Spleen (tissue), 11 donors: ENCODE measurements at regions not wholly inside any gene's neighbourhood (a gene's known extent, or its start where the extent isn't known, plus 50 kb on each side); places are given as distances from the start of the nearest gene placed in this dataset.

Experiments
- DNase-seq: peaks from one replicate; pipeline ENCODE4 v3.0.0-alpha.2; 2020
- H3K27ac ChIP-seq, 8 donors: fragments of 200-600 bp; sonication (generic) in 7 of 8; 1 replicate in 4 of 8; 2 replicates in 4 of 8; pipeline versions ENCODE4 v1.5.0 to v1.8.0; 2016 to 2021; ENCODE audit warnings: inconsistent platforms in 4 of 8, mild to moderate bottlenecking in 4 of 8, moderate library complexity in 1 of 8
- H3K27me3 ChIP-seq, 7 donors: fragments of 200-600 bp; sonication (generic) in 6 of 7; replicated peaks in 1 of 7; 1 replicate in 4 of 7; 2 replicates in 3 of 7; pipeline versions ENCODE4 v1.5.0 to v1.8.0; 2016 to 2021; ENCODE audit warnings: inconsistent platforms in 3 of 7, mild to moderate bottlenecking in 1 of 7
- H3K36me3 ChIP-seq, 6 donors: fragments of 200-600 bp; sonication (generic) in 5 of 6; 1 replicate in 4 of 6; 2 replicates in 2 of 6; pipeline versions ENCODE4 v1.5.0 to v1.8.0; 2016 to 2021; ENCODE audit warnings: inconsistent platforms in 2 of 6
- H3K4me1 ChIP-seq, 6 donors: fragments of 200-600 bp; sonication (generic) in 5 of 6; 1 replicate in 3 of 6; 2 replicates in 3 of 6; pipeline versions ENCODE4 v1.5.0 to v1.8.0; 2016 to 2021; ENCODE audit warnings: inconsistent platforms in 3 of 6
- H3K4me3 ChIP-seq, 8 donors: fragments of 200-600 bp; sonication (generic) in 7 of 8; 1 replicate in 4 of 8; 2 replicates in 4 of 8; pipeline versions ENCODE4 v1.5.0 to v1.8.0; 2016 to 2021; ENCODE audit warnings: inconsistent platforms in 4 of 8, mild to moderate bottlenecking in 4 of 8, moderate library complexity in 2 of 8
- H3K9me3 ChIP-seq, 8 donors: fragments of 200-600 bp; sonication (generic) in 7 of 8; 1 replicate in 4 of 8; 2 replicates in 4 of 8; pipeline versions ENCODE4 v1.5.0 to v1.8.0; 2016 to 2021; ENCODE audit warnings: inconsistent platforms in 4 of 8
- POLR2A ChIP-seq, 3 donors: fragments of 450-650 bp; IDR thresholded peaks; one replicate each; pipeline ENCODE4 v1.5.1; 2017; ENCODE audit warnings: antibody characterized with exemption in 3 of 3, mild to moderate bottlenecking in 1 of 3
- POLR2AphosphoS5 ChIP-seq, 3 donors: sonication (generic); formaldehyde crosslinking; IDR thresholded peaks; one replicate each; pipeline ENCODE4 v1.5.1; 2017; ENCODE audit warnings: antibody characterized with exemption in 3 of 3
- WGBS, 5 donors: extraction: QIAGEN DNeasy Blood & Tissue Kit in 3 of 5; methylation state at CpG; one replicate each; pipeline versions ENCODE4 v1.1.5 to v1.1.7; 2013 to 2018; 5-methylcytosine and 5-hydroxymethylcytosine counted together
- intact Hi-C: fragments of 100-400 bp; cut with DNase I; formaldehyde crosslinking; loops from one replicate; pipeline ENCODE4 v1.15.0; 2023; ENCODE audit warnings: low total_unique reads
- TF ChIP-seq, protein P1 (sequence below), 11 experiments: fragments of 200-600 bp in 7 of 11; fragments of 450-650 bp in 4 of 11; sonication (generic) in 4 of 11; IDR thresholded peaks in 8 of 11; conservative IDR thresholded peaks in 3 of 11; 1 replicate in 7 of 11; 2 replicates in 4 of 11; pipeline versions ENCODE4 v1.4.0 to v1.8.0; 2016 to 2021; ENCODE audit warnings: antibody characterized with exemption in 11 of 11, inconsistent platforms in 4 of 11, mild to moderate bottlenecking in 1 of 11
- donor health status: healthy with polysubstance abuse.
- donor health status: DM: no; HTN: no; CAD: no; lungs with moderate emphysema.
- donor health status: DM: no; HTN: no; CAD: no.
- donor health status: Bipolar disorder and iron deficiency.
- donor health status: healthy.
- donor health status: DM: no; HTN: no; CAD: no.
- donor health status: DM: yes; HTN: yes; CAD: no.

DNA sequence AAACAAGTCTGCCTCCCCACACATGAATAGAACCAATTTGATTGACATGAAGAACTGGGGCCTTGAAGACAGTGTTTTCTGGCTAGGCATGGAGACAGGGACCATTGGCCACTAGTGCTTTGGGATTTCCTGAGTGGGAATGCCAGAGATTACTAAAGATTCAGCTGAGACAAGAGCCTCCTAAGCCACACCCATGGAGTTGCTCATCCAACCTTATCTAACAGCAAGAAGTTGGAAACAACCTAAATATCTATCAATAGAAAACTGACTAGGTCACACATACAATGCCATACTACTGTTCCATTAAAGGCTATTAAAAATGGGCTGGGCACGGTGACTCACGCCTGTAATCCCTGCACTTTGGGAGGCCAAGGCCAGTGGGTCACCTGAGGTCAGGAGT, 184.1 kb downstream of the ZBTB18 start:
- TF ChIP-seq POLR2AphosphoS5 (IDR thresholded peaks at IDR 0.05) (no peak), POLR2A (IDR thresholded peaks at IDR 0.05) (no peak)
- TF ChIP-seq, protein P1, sequence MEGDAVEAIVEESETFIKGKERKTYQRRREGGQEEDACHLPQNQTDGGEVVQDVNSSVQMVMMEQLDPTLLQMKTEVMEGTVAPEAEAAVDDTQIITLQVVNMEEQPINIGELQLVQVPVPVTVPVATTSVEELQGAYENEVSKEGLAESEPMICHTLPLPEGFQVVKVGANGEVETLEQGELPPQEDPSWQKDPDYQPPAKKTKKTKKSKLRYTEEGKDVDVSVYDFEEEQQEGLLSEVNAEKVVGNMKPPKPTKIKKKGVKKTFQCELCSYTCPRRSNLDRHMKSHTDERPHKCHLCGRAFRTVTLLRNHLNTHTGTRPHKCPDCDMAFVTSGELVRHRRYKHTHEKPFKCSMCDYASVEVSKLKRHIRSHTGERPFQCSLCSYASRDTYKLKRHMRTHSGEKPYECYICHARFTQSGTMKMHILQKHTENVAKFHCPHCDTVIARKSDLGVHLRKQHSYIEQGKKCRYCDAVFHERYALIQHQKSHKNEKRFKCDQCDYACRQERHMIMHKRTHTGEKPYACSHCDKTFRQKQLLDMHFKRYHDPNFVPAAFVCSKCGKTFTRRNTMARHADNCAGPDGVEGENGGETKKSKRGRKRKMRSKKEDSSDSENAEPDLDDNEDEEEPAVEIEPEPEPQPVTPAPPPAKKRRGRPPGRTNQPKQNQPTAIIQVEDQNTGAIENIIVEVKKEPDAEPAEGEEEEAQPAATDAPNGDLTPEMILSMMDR (IDR thresholded peaks at IDR 0.05 in 8 of 11, conservative IDR thresholded peaks at IDR 0.05 in 3 of 11) = no peak

GRCh38 chr1:244236101-244236500, 185.0 kb downstream of the ZBTB18 start:
- 73 to 79% (median 77%) methylated on average over 6 of the region's 6 CpGs for WGBS, 5 donors

More for the DNA sequence above, 184.1 kb downstream of the ZBTB18 start:
- 76 to 85% (median 79%) methylated on average over 2 of the region's 2 CpGs for WGBS, 5 donors
- no peak overlapping the region for H3K4me3 ChIP-seq
- peaks cover 0 to 12% (median 3%) of the 10 kb centered on the region in 6 donors for H3K4me1 ChIP-seq
- intact Hi-C loops = no loop called here
- H3K36me3 ChIP-seq = no peaks in the 10 kb centered on the region
- H3K27me3 ChIP-seq = peaks cover 0 to 3% (median 0%) of the 10 kb centered on the region in 7 donors
- no peak for DNase-seq
- H3K9me3 ChIP-seq = no peaks in the 10 kb centered on the region
- H3K27ac ChIP-seq = no peak overlapping the region

DNA sequence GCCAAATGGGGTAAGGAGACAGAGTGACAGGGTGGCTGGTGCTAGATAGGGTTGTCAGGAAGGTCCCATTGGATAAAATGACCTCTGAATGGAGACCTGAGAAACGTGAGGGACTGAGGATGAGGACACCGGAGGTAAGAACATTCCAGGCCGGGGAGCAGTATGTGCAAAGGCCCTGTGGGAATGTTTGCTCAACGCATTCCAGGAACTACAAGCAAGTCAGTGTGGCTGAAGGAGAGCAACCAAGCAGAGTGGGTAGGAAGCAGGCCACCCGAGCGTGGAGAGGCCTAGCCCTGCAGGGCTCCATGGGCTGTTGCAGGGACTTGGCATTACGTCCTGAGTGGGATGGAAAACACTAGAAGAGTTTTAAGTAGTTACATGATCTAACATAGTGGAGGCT, 185.6 kb downstream of the ZBTB18 start:
- TF ChIP-seq POLR2AphosphoS5 (IDR thresholded peaks at IDR 0.05) = no peak
- TF ChIP-seq, protein P1 (IDR thresholded peaks at IDR 0.05 in 8 of 11, conservative IDR thresholded peaks at IDR 0.05 in 3 of 11) = no peak
- TF ChIP-seq POLR2A (IDR thresholded peaks at IDR 0.05) = no peak
- 88 to 96% (median 89%) methylated on average over 7 of the region's 7 CpGs for WGBS, 5 donors

More at GRCh38 chr1:244236101-244236500, 185.0 kb downstream of the ZBTB18 start:
- Histone ChIP-seq H3K4me3 (no peak overlapping the region), H3K27me3 (peaks cover 0 to 3% (median 0%) of the 10 kb centered on the region in 7 donors), H3K27ac (no peak overlapping the region), H3K36me3 (no peaks in the 10 kb centered on the region), H3K4me1 (peaks cover 0 to 10% (median 2%) of the 10 kb centered on the region in 6 donors), H3K9me3 (no peaks in the 10 kb centered on the region)
- no peak for DNase-seq
- TF ChIP-seq POLR2A (IDR thresholded peaks at IDR 0.05) (no peak), POLR2AphosphoS5 (IDR thresholded peaks at IDR 0.05) (no peak)
- TF ChIP-seq, protein P1 (IDR thresholded peaks at IDR 0.05 in 8 of 11, conservative IDR thresholded peaks at IDR 0.05 in 3 of 11) = no peak
- intact Hi-C loops = no loop called here

DNA sequence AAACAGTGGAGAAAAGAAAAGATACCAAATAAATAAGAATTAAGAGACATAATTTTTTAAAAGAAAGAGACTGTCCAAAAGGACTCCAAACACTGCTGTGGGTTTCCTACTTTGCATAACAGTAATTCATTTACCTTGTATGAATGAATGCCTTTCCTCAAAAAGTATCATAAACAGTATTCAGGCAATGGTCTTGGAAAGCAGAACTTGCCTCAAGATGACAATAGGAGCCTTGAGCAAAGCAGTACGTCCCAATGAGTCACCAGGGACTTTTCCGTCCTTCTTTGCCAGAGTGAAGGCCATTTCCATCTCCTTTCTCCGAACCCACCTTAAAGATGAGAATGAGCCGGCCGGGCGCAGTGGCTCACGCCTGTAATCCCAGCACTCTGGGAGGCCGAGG, 186.4 kb downstream of the ZBTB18 start:
- Histone ChIP-seq H3K36me3 (no peaks in the 10 kb centered on the region), H3K4me1 (no peaks in the 10 kb centered on the region), H3K4me3 (no peak overlapping the region), H3K9me3 (no peaks in the 10 kb centered on the region), H3K27ac (no peak overlapping the region), H3K27me3 (no peaks in the 10 kb centered on the region)
- intact Hi-C loops = no loop called here
- DNase-seq = no peak
- WGBS, 5 donors = 78 to 84% (median 80%) methylated on average over 8 of the region's 8 CpGs
- TF ChIP-seq POLR2AphosphoS5 (IDR thresholded peaks at IDR 0.05) (no peak), POLR2A (IDR thresholded peaks at IDR 0.05) (no peak)
- TF ChIP-seq, protein P1 (IDR thresholded peaks at IDR 0.05 in 8 of 11, conservative IDR thresholded peaks at IDR 0.05 in 3 of 11) = no peak

More for the DNA sequence above, 185.6 kb downstream of the ZBTB18 start:
- Histone ChIP-seq H3K4me3 (no peak overlapping the region), H3K27me3 (no peaks in the 10 kb centered on the region), H3K27ac (no peak overlapping the region), H3K36me3 (no peaks in the 10 kb centered on the region), H3K9me3 (no peaks in the 10 kb centered on the region), H3K4me1 (peaks cover 0 to 4% (median 0%) of the 10 kb centered on the region in 6 donors)
- intact Hi-C loops = no loop called here
- DNase-seq = no peak
